Fibroblast of villous mesenchyme (primary cell): ENCODE measurements at regions not wholly inside any gene's neighbourhood (a gene's known extent, or its start where the extent isn't known, plus 50 kb on each side); places are given as distances from the start of the nearest gene placed in this dataset.
"Not testable (repeated sequence)": the region's sequence is repeated elsewhere in the genome, so short reads cannot be mapped to it uniquely, and the experiment has no call there.

Experiments used
- DNase-seq: peaks from one replicate; pipeline ENCODE4 v3.0.0-alpha.2; 2010; ENCODE audit warnings: low read depth
- H3K4me3 ChIP-seq: 2 replicates; pipeline ENCODE4 v1.5.1; 2011; ENCODE audit warnings: low read depth, mild to moderate bottlenecking, low read length
- TF ChIP-seq, protein P1 (sequence below): IDR thresholded peaks from 2 replicates; pipeline ENCODE4 v1.5.1; 2012; ENCODE audit warnings: low read depth, mild to moderate bottlenecking, low read length; ENCODE audit not compliant: insufficient read depth

DNA sequence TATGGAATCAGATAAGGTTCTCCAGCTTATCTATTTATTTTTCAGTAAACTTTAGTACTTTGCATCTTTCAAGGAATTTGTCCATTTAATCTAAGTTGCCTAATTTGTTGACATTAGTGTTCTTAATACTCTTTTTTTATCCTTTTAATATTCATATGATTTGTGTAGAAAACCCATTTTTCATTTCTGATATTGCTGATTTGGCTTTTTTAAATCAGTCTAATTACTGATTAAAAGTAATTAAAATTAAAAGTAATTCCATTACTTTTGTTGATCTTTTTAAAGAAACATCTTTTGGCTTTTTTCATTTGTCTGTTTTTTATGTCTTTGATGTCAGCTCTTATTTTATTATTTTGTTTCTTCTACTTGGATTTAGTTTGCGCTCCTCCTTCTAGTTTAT lies 101.2 kb downstream of the CGGBP1 start:
- TF ChIP-seq, protein P1, sequence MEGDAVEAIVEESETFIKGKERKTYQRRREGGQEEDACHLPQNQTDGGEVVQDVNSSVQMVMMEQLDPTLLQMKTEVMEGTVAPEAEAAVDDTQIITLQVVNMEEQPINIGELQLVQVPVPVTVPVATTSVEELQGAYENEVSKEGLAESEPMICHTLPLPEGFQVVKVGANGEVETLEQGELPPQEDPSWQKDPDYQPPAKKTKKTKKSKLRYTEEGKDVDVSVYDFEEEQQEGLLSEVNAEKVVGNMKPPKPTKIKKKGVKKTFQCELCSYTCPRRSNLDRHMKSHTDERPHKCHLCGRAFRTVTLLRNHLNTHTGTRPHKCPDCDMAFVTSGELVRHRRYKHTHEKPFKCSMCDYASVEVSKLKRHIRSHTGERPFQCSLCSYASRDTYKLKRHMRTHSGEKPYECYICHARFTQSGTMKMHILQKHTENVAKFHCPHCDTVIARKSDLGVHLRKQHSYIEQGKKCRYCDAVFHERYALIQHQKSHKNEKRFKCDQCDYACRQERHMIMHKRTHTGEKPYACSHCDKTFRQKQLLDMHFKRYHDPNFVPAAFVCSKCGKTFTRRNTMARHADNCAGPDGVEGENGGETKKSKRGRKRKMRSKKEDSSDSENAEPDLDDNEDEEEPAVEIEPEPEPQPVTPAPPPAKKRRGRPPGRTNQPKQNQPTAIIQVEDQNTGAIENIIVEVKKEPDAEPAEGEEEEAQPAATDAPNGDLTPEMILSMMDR: no peak
- no peak for DNase-seq
- H3K4me3 ChIP-seq: no peak overlapping the region

DNA sequence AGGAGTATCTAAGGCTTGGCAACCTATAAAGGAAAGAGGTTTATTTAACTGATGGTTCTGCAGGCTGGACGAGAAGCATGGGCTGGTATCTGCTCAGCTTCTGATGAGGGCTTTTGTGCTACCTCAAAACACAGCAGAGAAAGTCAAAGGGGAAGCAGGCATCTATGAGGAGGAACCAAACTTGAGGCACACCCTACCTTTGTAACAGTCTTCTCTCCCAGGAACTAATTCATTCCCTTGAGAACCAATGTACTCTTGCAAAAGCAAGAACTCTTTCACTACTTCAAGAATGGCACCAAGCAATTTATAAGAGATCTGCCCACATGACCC lies 109.0 kb downstream of the CGGBP1 start:
- TF ChIP-seq, protein P1: no peak
- no peak for DNase-seq
- H3K4me3 ChIP-seq: no peak overlapping the region

DNA sequence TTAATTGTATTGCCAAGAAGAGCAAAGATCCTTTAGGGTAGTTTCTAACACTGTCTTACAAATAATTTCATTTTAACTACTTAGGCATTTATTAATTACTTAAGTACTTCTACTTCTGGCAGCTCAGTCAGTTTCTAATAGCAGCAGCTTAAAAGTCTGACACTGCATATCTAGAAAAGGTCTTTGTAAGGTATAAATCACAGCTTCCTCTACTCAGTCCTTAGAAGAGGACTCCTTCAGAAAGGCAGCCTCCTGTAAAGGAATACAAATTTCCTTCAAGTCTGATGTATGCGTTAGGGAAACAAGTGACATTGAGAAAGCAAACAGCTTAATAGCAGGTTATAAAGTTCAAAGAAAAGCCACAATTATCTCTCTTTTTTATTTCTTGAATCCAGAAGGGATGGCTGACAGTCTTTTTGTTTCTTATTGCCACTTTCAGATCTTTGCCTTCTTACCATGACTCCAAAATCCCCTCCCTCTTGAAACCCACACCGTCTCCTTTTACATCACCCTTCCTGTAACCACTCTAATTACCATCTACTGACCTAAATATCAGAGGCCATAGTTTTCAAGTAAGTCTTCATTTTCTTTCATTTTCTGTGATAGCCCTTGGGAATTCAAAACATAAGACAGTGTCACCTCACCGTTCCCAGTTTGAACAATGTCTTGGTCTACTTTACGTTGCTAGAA lies 109.5 kb downstream of the CGGBP1 start:
- TF ChIP-seq, protein P1: no peak
- DNase-seq: no peak
- H3K4me3 ChIP-seq: no peak overlapping the region

DNA sequence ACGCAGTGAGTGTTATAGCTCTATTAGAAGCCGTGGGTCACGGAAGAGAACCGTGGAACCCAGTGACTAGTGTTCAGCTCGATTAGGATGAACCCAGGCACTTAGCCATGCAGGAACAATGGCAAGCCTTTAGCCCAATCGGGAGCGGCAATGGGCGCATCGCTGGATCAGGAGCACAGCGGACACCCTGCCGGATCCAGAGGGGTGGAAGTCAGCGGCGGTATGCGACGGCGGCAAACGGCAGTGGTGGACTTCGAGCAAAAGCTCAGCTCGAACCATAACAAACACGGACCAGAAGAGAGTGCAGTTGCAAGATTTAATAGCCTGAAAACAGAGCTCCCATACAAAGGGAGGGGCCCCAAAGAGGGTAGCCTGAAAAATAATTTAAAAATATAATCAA lies 112.8 kb downstream of the CGGBP1 start:
- not testable (repeated sequence) for DNase-seq, H3K4me3 ChIP-seq

DNA sequence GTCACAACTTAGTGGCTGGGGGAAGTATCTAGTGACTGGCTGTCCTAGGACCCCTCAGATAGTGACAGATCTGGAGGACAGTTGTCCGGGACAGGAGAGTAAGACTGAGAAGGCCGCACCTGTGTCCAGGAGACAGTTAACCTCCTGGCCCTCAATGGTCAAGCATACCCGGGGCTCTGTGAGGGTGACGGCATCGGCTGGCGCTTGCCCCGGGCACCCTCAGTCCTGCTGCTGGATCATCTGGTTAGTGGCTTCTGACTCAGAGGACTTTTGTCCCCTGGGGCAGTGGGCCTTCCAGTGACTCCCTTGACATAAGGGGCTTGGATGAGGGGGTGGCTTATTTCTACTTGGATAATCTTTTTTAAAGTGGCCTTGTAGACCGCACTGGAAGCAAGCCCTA lies 116.5 kb downstream of the CGGBP1 start:
- DNase-seq, H3K4me3 ChIP-seq: not testable (repeated sequence)

DNA sequence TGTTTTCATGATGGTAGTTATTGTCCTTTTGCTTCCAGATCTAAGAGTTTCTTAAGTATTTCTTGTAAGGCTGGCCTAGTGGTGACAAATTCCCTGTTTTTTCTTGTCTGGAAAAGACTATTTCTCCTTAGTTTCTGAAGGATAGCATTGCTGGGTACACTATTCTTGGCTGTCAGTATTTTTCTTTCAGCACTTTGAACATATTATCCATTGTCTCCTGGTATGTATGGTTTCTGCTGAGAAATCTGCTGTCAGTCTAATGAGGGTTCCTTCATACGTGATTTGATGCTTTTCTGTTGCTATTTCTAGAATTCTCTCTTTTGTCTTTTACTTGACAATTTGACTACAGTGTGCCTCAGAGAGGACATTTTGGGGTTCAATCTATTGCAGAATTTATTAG lies 134.3 kb downstream of the CGGBP1 start:
- TF ChIP-seq, protein P1: no peak
- no peak overlapping the region for H3K4me3 ChIP-seq
- DNase-seq: no peak

DNA sequence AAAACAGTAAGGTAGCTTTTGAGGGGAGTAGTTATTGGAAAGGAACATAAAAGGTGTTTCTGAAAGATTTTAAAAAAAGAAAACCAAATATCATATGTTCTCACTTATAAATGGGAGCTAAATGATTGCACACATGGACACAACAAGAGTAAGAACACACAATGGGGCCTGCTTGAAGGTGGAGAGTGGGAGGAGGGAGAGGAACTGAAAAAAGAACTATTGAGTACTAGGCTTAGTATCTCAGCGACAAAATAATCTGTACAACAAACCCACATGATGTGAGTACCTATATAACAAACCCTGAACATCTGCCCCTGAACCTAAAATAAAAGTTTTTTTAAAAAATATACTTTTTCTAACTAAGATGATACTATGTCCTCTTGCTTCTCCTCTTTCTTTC lies 138.3 kb downstream of the CGGBP1 start:
- DNase-seq: no peak
- TF ChIP-seq, protein P1: no peak
- no peak overlapping the region for H3K4me3 ChIP-seq

DNA sequence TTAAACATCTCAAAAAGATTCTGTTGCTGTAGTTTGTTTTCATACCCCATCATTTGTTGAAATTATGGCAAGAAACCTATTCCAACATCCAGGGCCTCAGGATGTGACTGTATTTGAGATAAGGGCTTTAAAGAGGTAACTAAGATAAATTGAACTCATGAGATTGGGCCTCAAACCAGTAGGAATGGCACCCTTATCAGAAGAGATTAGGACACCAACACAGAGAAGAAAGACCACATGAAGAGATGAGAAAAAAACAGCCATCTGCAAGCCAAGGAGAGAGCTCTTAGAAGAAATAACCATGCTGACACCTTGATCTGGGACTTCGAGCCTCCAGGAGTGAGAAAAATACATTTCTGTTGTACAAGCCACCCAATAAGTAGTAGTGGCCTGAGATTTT lies 157.7 kb downstream of the CGGBP1 start:
- H3K4me3 ChIP-seq: no peak overlapping the region
- TF ChIP-seq, protein P1: no peak
- no peak for DNase-seq
